HG03039 (cell line): ENCODE measurements at regions not wholly inside any gene's neighbourhood (a gene's known extent, or its start where the extent isn't known, plus 50 kb on each side); places are given as distances from the start of the nearest gene placed in this dataset.

ENCODE experiments used
- ATAC-seq: cut with Tn5 transposase; IDR thresholded peaks from one replicate; pipeline ENCODE4 v1.9.1; 2021; ENCODE audit warnings: mild to moderate bottlenecking, moderate library complexity; ENCODE audit not compliant: unreplicated experiment

DNA sequence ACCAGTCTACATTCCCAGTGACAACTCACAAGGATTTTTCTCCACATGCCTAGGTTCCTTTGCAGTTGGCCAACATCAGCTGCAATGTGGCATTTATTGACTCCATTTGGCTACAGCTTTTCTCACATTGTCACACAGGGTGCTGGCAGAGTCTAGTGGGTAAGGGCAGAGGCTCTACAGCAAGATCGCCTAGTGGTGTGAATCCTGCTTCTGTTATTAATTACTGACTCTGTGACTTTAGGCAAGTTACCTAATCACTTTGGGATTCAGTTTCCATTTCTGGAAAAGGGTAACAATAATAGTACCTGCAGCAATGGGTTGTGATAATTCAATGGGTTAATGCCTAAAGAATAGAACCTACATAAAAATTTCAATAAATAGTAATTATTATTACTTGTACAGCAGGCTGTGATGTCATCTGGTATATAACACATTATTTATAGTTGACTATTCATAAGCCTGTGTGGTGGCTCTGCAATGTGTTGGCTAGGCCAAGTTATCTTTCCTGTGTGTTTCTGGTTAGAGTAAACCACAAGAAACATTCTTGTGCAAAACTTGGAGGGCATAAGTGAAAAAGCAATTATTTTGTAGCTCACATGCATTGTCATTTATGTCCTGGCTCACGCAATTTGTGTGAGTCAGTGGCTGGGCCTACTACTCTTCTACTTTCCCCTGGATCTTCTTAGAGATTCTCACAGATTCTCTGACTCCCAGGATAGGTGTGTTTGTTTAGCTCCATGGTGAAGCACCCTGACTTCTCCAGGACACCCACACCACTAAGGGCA, 59.5 kb downstream of the PTGS2 start:
- no peak for ATAC-seq

DNA sequence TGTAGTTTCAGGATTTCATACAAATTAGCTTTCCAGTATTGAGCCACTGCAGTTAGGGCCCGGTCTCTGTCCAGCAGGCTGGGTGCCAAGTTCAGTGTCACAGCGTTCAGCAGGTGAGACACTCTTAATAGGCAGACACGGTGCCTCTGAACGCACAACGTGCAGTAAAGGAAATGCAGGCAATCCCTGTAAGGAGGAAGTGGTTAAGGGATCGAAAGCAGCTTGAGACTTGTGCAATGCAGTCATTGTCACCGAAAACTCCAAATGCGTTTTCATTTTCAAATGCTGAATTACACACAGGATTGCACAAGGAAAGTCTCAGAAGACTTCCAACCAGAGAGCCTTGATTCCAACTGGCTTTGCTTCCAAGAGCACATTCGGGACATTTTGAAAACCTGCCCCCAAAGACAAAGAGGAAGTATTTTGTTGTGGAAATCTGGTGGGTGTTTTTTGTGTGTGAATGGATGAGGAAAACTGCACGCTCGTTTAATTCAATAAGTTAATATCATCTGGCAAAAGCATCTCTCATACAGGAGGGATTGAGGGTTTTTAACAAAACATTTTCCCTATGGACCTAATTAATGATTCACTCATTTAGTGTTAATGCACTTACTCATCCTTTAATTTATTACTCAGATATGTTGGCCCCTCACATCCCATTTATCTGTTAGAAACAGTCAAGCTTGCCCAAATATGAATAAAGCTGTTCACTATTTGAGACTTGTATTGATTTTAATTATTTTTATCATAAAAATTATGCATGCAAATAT, 61.6 kb downstream of the PTGS2 start:
- ATAC-seq, result peak; percentile 99

DNA sequence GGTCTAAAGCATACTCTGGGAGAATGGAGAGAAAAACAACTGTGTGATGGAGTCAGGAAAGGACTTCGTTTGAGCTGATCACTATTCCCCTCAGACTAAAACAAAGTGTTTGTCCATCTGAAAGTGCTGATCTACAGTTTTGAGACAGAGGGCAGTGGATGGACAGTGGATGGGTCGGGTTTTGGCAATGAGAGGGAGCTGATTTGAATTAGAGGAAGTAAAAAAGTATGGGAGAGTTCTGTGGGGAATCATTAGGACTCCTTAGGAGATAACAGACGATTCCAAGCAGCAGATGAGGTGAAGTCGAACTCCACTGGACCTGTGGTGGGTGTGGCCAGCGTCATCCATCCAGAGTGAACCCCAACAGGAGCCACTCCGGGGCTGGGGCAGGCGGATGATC, 62.3 kb downstream of the PTGS2 start:
- ATAC-seq, result peak; percentile 3

DNA sequence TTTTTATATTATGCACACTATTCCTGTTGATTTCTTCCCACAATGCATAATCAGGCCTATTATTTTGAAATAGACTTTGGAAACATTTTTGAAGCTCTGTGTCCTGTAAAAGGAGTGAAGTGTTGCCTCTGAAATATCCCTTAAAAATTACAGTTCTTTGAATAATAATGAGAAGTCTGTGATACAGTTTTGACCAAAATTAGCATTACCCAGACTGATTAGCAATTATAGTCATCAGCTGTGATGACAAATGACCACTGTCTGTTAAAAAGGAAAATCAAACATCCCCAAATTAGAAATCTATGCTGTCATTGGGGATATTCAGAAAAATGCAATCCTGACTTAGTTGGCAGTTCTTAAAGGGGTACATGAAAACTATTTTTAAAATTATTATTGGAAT, 63.7 kb downstream of the PTGS2 start:
- ATAC-seq, result no peak

DNA sequence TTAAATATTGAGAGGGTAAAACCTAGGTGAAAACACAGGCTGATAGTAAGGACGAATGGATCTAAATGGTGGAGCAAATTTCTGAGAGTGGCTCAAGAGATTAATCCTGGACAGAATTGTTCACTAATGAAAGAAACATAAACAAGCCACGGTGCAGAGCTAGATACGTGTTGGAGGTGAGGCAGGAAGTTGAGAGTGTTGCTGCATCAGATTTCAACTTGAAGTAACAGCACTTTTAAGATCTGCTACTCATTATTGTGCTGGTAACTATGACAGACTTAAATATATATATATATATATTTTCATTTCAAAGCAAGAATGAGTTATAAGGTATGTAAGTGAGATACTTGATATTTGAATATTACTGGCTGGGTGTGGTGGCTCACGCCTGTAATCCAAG, 64.9 kb downstream of the PTGS2 start:
- no peak for ATAC-seq

DNA sequence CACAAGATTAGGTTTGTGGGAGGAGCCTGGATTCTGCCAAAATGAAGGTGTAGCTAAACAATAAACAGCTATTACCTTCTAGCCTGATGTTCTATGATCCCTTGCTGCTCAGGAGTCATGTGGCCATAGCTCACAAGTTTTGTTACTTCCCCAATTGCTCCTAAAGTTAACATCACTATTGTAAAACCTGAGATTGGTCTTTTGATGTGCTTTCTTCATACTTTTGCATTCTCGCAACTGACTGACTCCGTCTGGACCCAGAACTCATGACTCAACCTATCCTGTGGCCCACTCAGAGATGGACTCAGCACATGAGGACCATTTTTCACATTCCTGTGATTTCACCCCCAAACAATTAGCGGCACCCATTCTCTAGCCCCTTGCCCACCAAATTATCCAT, 69.1 kb downstream of the PTGS2 start:
- ATAC-seq, result no peak

DNA sequence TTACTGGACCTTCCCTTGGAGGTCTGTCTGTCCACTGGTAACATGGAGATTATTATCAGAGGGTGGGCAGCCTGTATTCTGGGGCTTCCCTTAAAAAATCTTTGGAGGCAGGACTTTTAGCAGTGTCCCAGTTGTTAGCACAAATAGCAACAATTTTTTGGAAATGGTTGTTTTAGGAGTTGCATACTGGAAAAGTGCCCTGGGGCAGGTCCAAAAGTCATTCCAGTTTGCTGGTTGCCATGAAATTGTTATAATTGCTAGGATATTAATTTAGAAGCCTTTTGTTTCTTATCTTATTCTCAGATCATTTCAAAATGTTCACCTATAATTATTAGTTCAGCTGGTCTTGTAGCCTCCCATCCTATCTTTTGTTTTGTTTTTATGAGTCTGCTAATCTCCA, 71.0 kb downstream of the PTGS2 start:
- ATAC-seq, result no peak

DNA sequence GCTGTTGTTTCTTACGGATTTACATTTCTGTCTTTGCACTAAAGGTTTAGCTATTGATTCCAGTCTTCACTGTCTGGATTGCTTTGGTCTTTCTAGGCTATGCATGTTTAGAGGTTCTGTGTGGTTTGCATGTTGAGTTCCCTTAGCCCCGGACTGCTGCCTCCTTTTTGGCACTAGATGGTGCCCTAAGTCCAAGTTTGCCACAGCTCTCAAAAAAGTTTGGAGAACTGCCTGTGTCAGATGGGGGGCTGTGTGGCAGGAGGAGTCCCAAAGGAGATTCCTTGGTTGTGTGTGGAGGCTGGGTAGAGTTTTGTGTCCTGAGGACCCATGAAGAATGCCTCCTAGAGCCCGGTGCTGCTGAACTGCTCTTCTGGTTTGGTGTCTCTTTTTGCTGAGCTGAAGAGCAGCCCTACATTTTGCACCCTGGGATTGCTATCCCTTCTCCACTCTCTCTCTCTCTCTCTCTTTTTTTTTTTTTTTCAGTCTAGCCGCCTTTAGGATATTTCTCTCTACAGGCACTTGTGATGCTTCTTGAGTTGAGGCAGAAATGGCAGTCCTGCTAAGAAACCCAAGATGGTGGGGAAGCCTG, 74.4 kb downstream of the PTGS2 start:
- peak; percentile 76 for ATAC-seq

DNA sequence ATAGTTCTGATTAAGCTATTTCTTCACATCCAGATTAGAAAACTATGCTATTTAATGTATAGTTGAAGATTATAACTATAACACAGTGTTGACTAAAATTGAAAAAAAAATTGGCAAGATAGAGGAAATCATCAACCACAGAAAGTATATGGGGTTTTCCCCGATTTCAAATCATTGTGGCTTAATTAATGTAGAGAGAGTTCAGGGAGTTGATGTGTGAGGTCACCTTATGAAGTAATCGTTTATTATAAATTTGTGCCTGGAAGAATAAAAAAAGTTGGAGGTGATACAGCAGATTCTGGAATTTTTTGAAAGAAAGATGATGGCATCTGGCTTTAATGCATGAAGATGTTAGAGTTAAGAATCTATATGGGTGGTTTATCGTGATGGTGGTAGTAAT, 84.3 kb downstream of the PTGS2 start:
- no peak for ATAC-seq

DNA sequence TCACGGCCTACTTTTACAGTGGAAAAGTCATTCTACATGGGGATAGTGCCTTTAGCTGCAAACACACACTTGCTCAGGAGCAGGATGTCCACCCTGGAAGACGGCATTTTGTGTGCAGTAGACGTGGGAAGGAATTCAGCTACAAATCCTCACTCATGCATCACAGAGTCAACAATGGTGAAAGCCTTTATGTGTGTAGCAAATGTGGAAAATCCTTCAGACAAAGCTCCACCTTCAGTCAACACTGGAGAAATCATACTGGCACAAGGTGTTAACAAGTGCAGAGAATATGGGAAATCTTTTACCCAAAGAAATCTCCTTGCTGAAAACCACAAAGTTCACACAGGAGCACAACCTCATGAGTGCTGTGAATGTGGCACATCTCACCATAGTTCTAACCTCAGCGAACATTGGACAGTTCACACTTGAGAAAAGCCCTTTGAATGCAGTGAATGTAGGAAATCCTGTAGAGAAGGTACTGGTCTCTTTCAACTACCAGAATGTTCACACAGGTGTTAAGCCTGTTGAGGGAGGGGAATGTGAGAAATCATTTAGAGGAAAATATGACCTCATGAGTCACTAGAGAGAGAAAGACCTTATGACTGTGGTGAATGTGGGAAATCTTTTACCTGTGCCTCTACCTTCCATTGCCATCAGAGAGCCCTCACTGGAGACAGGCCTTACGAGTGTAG, 101.8 kb downstream of the PTGS2 start:
- no peak for ATAC-seq

DNA sequence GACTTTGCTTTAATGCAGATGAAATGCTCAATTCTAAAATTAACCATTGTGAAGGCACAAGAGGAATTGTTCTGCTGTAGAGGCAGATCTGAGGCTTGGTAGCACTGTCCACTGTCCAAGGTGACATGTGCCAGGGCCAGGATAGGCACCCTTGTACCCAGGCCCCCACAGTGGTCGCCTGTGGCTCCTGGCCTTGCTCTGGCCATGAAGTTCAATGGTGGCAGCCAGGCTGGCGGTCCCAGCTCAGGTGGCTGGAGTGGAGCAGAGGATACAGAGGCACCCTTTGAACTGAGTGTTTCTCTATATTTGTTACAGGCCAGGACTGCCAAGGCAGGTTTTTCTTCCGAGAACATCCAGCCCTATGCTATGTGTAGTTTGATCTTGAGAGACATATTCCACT, 102.6 kb downstream of the PTGS2 start:
- no peak for ATAC-seq

DNA sequence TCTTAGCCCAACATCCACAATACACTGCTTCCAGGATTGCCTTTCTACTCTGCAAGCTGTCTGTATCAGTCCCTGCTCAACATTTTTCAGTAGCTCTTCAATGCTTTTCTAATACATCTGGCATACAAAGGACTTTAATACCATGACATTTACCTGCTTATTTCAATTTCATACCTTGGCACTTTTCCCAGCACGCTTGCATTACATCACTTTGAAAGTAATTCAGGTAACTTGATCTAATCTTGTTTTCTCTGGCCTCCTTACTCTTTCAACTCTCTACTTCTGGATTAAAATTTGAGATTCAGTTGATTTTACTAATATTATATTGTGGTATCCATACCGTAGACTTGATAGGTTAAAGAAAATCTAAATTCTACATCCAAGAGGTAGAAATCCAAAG, 103.0 kb downstream of the PTGS2 start:
- no peak for ATAC-seq

DNA sequence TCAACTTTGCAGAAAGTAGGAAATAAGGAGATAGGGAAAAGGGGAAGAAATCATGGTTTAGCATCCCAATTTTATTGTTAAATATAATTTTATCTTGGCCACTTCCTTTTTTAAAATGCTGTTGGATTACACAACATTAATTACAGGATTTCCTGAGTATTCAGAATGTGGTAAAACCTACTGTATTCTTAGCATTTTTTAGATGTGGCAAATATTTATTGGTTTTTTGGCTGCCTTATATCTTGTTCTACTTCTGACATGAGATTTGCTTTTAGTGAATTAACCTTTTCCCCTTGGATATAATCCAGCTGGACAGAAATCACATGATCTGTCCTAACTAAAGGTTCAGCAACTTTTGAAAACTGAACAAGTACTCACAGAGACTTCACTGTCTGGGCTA, 104.9 kb downstream of the PTGS2 start:
- ATAC-seq, result no peak

DNA sequence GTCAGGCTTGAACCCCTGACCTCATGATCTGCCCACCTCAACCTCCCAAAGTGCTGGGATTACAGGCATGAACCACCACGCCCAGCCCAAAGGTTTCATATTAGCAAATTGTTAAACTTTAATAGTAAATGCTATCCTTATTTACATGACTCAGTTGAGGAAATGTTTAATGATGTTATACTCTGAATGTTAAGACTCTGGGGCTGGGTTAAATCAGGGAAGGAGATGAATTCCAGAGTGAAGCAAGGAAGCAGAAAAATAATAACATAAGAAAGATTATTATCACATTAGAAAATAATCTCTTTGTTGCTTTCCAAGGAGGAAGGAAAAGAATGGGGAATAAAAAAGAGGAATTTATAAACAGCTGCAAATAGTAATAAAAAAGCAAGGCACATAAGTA, 105.3 kb downstream of the PTGS2 start:
- ATAC-seq, result no peak

DNA sequence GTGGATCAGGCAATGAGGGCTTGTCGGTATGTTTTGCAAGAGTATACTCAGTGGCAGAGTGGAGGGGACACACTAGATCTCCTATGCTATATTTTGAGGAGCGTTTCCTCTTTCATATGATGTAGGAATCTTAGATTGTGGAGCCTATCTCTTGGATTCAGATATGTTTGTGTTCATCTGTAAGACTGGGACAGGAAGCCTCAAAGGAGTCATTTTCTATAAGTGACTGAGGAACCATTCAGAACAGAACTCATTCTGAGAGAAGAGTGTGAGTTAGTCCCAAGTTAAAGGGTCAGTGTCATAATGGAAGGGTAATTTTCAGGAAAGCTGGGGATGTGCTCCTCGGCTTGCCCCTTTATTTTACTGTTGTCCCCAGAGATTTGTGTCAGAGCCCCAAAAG, 107.7 kb downstream of the PTGS2 start:
- no peak for ATAC-seq

DNA sequence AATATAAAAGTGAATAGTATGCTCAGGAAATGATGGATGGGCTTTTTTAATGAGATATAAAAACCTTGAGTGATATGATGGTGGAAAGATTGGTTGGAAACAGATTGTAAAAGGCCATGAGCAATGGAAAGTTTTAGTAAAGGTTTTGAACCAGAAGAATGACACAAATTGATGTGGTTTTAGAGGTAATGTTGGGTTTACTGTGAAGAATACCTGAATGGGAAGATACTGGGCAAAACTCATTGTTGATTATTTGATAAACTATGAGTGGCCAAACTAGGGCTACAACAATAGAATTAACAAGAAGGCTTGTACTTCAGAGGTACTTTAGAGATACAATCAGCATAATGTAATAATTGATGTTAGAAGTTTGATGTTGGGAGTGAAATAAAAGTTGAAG, 108.5 kb downstream of the PTGS2 start:
- no peak for ATAC-seq

DNA sequence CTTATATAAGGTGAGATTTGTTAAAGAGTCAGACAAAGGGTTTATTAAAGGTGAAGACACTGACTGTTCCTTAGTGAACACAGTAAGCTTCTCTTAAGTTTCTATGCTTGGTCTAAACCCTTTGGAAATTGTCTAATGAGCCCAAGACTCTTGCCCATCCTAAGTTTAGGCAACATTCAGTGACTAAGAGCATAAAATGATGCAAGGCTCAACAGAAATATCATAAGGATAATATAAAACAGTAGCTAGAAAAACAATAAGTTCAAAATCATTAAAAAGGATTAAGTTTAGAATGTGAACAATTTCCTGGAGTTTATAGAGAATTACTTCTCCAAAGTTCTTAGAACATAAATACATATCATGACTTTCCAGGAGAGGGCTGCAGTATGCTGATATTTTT, 108.9 kb upstream of the PDC start:
- no peak for ATAC-seq

DNA sequence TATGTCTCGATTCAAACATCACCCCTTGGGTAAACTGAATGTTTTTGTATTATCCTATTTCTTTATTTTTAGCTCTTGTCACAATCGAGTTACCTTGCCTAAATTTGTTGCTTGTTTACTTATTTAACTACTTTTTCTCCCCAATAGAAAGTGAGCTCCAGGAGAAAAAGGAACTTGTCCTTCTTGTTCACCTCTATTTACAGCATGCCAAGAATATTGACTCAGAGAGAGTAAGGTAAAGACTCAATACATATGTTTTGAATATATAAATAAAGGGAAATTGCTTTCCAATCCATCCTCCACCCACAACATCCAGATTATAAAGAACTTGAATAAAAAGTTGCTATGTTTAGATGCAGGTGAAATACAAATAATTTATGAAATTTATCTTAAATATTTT, 107.3 kb upstream of the PDC start:
- no peak for ATAC-seq

DNA sequence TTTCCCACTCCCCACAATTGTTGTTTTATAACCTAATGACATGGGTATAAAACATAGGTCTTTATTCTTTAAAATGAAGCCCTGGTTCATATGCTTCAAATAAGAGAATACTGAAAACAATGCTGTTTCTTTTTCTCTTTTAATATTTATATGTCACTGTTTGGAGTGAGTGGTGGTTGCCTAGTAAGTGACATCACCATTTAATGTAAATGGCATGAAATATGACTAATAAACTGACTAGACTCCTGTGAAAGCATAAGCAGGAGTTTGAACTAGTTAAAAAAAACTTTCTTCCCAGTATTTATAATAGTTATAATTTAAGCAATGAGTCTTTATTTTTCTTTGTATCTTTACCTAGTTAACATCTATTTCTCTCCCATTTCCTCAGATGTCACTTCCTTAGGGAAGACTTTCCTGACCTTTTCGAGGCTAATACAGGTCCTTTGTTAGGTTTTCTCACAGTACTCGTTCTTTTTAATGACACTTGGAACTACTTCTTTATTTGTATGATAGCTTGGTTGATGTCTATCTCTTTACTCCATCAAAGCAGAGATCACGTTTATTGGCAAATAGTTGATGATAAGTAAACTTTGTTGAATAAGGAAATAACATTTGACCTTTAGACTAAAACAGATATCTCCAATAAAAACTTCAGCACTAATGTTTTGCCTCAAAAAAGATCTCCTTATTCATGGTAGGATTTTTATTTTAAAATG, 105.4 kb upstream of the PDC start:
- ATAC-seq, result no peak

DNA sequence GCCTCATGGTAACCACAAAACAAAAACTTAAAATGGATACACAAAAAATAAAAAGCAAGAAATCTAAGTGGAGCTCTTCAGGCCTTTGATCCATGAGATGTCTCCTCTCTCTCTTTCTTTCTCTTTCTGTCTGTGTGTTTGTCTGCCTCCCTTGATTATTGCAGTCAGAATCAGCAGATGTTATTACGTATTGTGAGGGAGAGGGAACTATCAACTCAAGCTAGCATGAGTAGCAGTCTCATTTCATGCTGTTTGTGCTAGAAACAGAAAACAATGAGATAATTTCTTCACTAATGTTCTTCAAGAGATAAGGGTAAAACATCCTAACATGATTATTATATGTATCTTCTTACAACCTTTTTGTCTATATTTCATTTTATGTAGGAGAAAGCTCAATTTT, 103.7 kb upstream of the PDC start:
- ATAC-seq, result no peak

DNA sequence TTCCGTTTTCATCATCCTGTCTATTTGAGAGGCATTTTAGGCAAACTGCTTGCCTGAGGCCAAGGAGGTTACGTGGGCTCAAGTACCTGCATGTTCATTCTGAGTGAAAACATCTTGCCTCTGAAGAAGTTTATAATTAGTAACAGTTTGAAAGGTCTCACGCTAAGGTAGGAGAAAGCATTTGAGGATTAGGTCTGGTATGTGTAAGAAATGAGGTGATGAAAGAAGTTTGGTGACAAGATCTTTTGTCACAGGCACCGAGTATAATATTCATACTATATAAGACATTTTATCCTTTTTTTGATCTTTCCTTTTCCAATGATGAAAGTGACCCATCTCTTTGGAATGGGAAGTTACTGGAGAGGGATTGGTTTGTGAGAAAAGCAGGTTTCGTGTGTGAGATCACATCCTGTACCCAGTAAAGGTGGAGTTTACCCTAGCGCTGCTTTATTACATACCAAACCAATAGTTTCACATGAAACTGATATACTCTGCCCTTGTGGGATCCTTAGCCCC, 98.7 kb upstream of the PDC start:
- ATAC-seq, result no peak
